GM04503 (cell line): ENCODE measurements at regions not wholly inside any gene's neighbourhood (a gene's known extent, or its start where the extent isn't known, plus 50 kb on each side); places are given as distances from the start of the nearest gene placed in this dataset.
"Not testable (repeated sequence)": the region's sequence is repeated elsewhere in the genome, so short reads cannot be mapped to it uniquely, and the experiment has no call there.

Experiments used
- DNase-seq: peaks from one replicate; pipeline ENCODE4 v3.0.0-alpha.2; 2012; ENCODE audit warnings: low read depth

DNA sequence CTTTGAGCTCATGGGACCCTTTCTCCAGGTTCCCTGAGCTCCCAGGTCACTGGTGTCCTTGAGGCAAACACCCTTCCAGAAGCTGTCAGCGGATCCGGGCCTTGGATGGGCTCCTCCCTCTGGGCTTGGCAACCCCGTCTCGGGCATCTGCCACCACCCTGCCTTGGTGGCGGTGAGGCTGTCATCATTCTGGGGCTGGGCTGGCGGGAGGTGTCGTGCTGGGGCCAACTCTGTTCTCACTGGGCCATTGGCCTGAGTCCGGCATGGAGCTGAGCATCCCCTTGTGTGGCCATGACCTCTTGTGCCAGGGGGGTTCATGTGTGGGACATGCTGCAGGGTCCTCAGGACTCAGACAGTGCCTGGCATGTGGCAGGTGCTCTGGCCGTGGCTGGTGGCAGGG, 197.6 kb downstream of the LAT start:
- no peak for DNase-seq

DNA sequence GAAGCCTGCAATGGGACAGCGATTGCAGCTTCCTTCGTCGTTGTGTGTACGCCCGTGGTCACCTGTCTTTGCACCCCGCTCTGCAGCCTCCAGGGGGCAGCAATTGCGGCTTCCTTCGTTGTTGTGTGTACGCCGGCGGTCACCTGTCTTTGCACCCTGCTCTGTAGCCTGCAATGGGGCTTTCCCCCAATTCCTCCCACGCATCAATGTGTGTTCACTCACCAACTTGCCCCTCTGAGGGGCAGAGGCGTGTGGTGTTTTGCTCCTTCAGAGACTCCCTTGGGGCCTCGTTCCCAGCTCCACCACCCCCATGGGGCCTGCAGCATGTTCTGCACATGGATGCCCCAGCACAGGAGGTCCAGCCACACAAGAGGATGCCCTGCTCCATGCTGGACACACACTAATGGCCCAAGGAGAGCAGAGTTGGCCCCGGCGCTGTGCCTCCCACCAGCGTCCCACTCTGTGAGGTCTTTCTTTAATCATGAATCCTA, 197.1 kb downstream of the LAT start:
- not testable (repeated sequence) for DNase-seq

DNA sequence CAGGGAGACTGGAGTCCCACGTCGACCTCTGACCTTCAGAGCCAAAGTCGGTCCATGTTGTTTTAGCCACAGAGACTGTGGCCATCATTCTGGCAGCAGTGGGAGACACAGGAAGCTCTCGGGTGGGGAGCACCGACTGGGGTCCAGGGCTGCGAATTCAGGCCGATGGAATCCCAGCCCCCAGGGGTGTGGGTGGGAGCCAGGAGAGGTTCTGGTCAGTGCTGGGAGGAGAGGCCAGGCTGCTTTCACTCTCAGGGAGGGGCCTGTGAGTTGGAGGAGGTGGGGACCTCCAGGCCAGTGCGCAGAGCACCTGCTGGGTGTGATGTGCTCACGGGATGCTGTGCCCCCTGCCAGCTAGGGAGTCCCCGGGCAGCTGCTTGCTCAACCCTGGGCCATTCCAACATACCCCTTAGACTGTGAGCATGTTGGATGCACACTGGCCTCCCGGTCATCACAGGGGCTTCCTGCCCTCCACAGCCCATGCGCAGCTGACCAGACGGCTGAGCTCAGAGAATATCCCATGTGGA, 196.5 kb downstream of the LAT start:
- not testable (repeated sequence) for DNase-seq

DNA sequence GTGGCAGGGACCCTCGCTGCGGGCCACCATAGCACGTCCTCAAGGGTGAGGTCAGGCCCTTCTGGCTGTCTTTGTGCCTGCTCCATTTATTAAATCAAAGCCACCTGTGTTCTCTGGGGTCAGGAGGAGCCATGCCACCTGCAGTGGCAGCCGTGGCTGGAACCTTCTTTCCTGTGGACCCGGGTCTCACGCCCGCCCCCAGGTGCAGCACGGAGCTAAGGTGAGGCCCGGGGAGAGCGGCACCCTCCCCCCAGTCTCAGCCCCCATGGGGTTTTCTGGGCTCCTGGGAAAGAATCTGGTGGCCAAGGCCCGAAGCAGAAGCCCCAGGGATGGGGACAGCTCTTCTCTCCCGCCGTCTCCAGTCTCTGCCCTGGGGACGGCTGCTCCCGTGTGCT, 195.4 kb downstream of the LAT start:
- not testable (repeated sequence) for DNase-seq

DNA sequence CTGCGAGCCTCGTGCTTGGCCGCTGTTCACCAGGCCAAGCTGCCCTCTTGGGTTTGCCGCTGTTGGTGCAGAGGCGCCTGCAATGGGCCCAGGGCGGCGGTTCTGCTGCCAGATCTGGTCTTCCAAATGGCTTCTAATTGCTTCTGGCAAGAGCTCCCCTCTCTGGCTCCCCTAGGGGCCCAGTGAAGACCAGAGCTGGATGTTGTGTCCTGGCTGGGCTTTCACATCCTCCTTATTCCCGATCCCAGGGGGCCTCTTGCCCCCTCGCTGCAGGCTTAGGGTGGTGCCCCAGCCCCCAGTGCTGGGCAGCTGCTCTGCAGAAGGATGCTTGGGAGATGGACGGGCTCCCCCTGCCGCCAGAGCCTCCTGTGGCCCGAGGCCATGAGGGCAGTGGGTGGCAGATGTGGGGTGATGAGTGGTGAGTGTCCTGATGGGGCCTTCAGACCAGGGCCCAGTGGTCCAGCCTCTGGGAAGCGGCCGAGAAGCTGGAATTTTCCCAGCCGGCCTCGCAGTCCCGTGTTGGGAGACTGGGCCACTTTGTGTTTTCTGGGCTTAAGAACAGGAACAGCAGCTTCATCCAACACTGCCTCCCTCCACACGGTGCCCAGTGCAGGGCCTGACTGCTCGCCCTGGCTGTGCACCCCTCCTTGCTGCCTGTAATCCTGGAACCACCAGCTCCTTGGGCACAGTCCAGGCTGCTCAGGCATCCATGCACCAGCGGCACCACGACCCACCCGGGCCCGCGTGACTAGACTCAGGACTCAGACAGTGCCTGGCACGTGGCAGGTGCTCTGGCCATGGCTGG, 194.8 kb downstream of the LAT start:
- DNase-seq, result not testable (repeated sequence)

DNA sequence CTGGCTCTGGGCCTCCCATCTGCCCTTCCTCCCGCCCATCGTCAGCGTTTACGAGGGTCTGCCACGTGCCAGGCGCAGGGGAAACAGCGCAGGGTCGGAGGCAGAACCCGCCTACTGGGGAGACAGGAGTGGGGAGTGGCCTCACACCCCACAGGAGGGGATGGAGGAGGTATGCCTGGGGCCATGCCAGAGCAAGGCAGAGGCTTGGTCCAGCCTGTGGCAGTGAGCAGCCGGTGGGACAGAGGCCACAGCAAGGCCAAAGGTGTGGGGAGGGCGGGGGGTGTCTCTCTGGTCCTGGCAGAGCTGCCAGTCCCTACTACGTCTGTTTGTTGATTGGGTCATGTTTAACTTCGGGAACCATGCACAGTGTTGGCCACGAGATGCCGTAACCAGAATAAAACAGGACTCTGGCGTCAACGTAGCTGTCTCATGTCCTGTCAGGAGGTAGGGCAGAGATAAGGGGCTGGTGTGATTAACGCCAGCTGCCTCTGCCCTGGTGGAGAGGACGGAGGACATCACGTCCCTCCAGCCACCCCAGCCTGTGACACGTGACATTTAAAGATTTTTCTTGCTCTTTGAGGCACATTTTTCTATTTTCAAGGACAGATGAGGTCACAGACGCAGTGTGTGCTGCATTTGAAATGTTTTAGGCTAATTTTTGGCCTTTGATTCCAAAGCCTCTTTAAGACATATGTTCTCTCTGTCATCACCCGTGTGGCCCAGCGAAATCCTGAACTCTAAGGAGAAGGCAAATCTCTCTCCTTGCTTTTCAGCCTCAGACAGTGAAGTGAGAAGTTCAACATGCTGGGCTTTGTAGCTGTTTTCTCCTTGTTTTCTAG, 193.3 kb downstream of the LAT start:
- not testable (repeated sequence) for DNase-seq

DNA sequence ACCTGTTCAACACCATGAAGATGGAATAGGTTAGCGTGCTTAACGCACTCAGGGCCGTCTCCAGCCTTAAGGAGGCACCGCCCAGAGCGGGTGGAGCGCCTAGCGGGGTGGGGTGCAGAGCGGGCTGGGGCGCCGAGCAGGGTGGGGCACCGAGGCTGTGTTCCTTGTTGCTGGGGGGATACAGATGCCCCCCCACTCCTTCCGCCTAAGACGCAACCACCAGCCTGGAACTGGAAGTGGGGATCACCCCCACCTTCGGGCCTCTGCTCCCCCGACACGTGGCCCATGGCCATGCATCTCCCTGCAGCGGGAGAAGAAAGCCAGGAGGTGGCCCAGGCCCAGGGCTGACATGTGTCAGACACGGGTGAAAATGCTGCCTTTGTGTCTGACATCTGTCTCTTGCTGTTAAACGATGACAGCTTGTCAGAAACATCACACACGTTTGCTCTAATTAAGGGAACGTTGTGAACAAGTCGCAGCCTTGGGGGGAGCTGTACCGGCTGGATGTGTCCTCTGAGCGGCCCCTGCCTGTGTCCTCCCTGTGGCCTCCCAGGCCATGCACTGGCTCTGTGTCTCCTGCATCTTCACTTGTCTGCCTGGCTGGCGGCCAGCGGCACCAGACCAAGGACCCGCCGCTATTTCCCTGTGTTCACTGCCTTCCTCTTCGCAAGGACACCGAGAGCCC, 192.5 kb downstream of the LAT start:
- not testable (repeated sequence) for DNase-seq

DNA sequence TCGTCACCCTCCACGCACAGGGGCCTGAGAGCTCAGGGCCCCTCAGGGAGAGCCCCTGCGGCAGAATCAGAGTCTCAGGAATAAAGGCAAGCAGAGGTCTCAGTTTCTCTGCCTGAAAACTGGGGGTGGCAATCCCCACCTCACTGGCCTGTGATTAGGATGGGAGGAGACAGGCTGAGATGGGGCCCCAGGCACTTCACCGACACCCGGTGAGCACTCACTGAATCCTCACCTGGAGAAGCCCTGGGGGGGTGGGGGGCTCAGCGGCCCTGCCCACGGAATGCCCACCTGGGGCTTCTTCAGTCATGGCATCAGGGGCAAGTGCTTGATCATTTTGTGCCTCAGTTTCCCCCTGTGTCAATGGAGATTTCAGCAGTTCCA, 192.0 kb downstream of the LAT start:
- not testable (repeated sequence) for DNase-seq

DNA sequence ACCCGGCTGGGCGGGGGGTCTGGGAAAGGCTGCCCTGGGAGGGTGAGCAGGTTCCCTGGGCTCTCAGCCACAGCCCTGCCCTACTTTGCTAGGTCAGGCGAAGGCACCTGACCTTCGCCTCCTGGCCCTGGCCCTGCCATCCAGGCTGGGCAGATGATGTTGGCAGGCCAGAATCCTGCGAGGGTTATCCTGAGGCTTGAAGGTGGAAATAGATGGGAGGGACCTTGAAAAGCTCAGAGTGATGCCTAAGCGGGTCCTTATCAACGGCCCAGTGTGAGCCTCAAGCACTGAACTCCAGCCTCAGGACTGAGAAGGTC, 191.3 kb downstream of the LAT start:
- not testable (repeated sequence) for DNase-seq

DNA sequence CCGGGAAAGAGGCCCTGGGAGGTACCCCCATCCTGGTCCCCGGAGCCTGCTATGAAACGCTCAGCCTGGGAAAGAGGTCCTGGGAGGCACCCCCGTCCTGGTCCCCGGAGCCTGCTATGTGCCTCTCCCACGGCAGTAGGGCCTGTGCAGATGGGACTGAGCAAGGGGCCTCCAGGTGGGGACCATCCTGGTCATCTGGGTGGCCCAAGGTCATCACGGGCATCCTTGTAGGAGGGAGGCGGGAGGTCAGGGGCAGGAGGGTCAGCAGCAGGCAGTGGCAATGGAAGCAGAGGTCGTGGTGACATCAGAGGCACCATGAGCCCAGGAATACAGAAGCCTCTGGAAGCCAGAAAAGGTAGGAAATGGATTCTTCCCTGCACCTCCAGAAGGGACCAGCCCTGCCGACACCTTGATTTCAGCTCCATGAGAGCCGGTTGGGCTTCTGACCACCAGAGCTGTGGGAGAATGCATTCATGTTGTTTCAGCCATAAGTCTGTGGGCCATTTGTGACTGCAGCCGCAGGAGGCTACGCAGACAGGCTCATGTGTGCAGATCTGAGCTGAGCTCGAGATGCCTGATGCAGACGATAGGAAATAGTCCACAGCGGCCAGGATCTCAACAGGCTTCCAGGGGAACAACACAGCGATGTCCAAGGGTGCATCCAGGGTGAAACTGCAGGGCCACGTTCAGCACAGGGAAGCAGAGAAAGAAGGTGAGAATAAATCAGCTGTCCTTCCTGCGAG, 190.7 kb downstream of the LAT start:
- not testable (repeated sequence) for DNase-seq

DNA sequence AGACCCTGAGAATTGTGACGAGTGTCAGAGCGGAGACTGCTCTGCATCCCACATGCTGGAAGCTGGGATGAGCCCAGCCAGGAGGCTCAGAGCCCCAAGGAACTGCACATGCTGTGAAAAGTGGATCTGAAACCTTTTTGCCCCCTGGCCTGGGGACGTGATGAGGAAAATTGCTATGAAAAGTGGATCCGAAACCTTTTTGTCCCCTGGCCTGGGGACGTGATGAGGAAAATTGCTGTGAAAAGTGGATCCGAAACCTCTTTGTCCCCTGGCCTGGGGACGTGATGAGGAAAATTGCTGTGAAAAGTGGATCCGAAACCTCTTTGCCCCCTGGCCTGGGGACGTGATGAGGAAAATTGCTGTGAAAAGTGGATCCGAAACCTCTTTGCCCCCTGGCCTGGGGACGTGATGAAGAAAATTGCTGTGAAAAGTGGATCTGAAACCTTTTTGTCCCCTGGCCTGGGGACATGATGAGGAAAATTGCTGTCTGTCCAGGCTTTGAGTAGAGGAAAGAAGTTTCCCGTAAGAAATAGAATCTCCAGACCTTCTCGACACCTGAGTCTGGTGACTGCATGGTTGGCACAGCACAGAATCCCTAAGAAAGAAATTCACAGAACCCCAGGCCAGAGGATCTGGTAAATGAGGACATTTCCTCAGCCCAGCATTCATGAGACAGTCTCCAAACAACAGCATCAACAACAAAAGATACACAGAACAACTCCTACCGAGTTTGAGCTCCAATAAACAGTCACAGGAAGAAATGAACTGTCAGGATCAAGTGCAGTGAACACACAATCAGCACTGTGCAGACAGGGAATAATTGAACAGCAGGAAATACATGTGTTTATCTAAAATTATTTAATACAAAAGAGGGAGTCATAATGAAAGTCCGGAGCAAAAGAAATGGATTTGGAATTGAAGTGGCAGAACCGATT, 188.8 kb downstream of the LAT start:
- not testable (repeated sequence) for DNase-seq

DNA sequence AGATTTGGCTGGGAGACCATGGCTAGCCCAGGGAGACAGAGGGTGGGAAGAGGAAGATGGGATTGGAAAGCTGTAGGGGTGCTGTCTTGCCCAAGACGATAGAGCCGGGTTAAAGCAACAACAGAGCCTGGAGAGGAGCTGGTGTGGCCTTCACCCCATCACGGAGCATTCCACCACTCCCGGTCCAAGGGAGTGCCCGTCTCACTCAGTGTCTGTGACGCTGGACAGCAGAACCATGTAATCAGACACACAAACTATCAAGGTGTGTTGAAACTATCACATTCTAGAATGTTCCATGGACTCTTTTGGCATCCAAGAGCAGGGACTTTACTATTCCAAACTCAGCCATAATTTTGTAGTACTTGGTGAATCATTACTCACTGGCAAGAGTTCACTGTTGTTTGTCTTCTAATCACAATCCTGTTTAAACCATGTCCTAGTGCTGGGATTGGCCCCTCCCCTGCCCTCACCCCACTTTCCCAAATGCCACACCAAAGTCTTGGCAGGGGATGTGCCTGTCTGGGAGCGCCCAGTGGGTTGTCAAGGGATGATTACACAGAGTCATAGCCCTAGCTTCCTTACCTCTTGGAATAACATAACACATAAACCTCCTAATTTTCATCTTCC, 187.4 kb downstream of the LAT start:
- not testable (repeated sequence) for DNase-seq

DNA sequence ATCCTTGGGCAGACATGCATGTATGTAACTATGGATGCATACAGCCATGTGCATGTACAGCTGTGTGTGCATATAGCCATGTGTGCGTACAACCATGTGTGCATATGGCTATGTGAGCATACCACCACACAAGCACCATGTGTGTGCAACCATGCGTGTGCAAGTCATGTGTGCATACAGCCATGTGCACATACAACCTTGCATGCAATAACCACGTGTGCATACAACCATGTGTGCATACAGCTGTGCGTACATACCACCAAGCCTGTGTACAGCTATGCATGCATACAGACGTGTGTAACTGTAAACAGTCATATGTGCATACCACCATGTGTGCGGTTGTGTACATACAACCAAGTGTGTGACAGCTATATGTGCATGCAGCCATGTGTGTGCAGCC, 186.4 kb downstream of the LAT start:
- not testable (repeated sequence) for DNase-seq

DNA sequence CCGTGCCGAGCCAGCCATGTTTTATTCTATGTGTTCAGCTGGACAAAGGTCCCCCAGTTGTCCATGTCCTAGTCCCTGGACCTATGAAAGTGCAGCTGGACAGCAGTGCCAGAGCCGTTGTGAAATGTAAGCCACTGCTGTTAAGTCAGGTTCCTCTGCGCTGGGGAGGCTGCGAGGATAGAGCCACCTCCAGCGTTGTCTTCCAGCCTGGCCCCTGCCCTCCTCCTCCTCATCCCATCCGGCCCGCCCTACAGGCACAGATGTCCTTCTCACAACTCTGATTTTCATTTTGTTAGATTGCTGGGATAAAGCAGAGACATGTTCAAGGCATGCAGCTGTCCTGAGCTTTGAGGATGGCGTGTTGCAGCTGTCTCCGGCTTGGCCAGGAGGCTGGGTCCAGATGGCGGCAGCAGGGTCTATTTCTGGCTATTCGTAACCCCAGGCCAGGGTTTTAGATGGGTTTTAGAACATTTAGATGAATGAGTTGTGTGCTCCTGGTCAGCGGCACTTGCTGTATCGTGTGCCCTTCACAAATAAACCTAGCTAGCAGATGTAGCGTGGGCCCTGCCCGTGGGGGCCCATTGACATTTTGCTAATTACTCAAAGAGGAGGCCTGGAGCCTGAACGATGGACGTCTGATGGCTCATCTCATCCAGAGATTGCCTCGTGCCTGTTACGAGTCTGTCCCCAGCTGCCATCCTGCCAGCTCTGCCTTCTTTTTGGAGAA, 185.7 kb downstream of the LAT start:
- not testable (repeated sequence) for DNase-seq

DNA sequence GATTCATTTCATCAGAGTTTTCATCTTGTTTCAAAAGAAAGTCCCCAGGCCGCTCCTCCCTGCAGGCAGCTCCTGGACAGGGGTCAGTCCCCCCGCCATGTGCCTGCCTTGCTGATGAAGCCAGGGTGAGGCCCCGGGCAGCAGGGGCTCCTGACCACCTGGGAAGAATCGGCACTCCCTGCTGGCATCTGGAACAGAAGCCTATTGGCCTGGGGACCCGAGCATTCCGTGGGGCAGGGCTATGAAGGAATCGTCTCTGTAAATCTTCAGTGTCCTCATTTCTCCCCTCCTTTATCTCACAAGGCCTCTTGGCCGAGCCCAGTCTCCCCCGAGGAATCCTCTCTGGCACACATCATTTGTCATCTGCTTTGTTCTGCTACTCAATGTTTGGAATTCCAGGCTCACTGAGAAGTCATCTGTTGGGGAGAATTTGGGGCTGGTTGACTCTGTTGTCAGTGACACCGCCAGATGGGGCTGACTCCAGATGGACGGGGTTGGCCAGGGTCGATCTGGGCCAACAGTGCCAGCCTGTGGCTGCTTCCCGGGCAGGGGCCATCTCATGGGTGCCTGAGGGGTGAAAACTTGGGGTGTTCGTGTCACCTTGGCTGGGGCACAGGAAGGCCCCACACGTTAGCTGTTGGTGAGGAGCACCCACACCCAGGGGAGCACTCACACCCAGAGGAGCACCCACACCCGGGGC, 184.6 kb downstream of the LAT start:
- peak; percentile 41 for DNase-seq

DNA sequence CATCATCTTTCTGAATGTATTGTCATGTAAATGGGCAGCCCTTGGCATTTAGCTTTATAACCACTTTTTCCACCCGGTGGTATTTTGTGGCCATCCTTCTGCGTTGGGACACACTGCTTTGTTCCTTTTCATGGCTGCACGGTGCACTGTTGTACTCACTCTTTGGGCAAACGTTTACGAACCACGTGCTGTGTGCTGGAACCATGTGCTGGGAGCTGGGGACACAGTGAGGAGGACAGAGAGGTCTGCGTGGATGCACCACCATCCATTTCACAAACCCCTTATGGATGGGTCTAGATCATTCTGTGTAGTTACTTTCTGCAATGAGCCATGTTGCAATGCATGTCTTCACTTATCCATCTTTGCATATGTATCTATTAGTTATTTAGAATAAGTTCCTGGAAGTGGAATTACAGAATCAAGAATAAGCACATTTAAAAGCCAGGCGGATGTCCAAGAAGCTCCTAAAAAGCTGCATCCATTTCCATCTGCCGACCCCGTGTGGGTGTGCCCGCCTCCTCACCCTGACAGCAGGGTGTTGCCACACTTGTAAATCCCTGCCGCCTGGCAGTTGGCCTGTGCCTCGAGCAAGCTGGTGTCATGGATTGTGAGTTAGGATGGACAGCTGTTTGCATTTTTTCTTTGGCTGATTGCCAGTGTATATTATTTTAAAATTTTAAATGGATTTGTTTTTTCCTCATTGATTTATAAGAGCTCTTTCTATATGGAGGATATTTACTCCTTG, 183.8 kb downstream of the LAT start:
- not testable (repeated sequence) for DNase-seq

DNA sequence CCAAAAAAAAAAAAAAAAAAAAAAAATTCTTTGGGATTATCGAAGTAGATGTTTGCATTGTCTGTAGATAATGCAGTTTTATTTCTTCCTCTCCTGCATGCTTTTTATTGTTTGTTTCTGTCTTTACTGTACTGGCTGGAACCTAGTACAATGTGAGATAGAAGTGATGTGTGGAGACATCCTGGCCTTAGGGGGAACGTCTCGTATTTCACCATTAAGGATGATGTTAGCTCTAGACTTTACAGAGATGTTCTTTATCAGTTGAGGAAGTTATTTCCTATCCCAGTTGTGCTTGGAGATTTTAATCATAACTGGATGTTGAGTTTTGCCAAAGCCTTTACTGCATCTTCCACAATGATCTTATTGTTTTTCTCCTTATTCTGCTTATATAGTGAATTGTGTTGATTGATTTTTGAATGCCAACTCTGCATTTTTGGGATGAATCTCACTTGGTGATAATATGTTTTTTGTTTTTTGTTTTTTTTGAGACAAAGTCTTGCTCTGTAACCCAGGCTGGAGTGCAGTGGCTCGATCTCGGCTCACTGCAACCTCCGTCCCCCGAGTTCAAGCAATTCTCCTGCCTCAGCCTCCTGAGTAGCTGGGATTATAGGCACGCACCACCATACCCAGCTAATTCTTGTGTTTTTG, 179.7 kb downstream of the LAT start:
- not testable (repeated sequence) for DNase-seq
